NT2/D1 (cell line): ENCODE measurements at regions not wholly inside any gene's neighbourhood (a gene's known extent, or its start where the extent isn't known, plus 50 kb on each side); places are given as distances from the start of the nearest gene placed in this dataset.
"Not testable (repeated sequence)": the region's sequence is repeated elsewhere in the genome, so short reads cannot be mapped to it uniquely, and the experiment has no call there.

Experiments
- DNase-seq: peaks from one replicate; pipeline ENCODE4 v3.0.0-alpha.2; 2011; ENCODE audit warnings: low read depth, low spot score
- H3K27me3 ChIP-seq: 2 replicates; pipeline ENCODE4 v1.6.0; 2011; ENCODE audit warnings: mild to moderate bottlenecking; ENCODE audit not compliant: insufficient read length, insufficient read depth
- H3K36me3 ChIP-seq: 2 replicates; pipeline ENCODE4 v1.6.1; 2011; ENCODE audit warnings: mild to moderate bottlenecking, low read length, mixed read lengths; ENCODE audit not compliant: insufficient read depth, insufficient read length
- H3K4me1 ChIP-seq: 2 replicates; pipeline ENCODE4 v1.5.1; 2011; ENCODE audit not compliant: insufficient read depth, insufficient read length
- H3K4me3 ChIP-seq: 2 replicates; pipeline ENCODE4 v1.5.1; 2011; ENCODE audit warnings: low read depth; ENCODE audit not compliant: insufficient read length
- H3K9ac ChIP-seq: 2 replicates; pipeline ENCODE4 v1.6.0; 2011; ENCODE audit warnings: low read depth; ENCODE audit not compliant: insufficient read length
- H3K9me3 ChIP-seq: 2 replicates; pipeline ENCODE4 v1.5.1; 2011; ENCODE audit warnings: mild to moderate bottlenecking, low read length; ENCODE audit not compliant: insufficient read depth
- SUZ12 ChIP-seq: IDR thresholded peaks from 2 replicates; pipeline ENCODE4 v1.6.1; 2011; ENCODE audit not compliant: insufficient read length, insufficient read depth; ENCODE audit errors: extremely low read depth
- YY1 ChIP-seq: IDR thresholded peaks from 2 replicates; pipeline ENCODE4 v1.6.1; 2011; ENCODE audit not compliant: insufficient read length, insufficient read depth
- ZNF274 ChIP-seq: IDR thresholded peaks from 2 replicates; pipeline ENCODE4 v1.6.1; 2011; ENCODE audit warnings: mild to moderate bottlenecking, low read depth, low read length

DNA sequence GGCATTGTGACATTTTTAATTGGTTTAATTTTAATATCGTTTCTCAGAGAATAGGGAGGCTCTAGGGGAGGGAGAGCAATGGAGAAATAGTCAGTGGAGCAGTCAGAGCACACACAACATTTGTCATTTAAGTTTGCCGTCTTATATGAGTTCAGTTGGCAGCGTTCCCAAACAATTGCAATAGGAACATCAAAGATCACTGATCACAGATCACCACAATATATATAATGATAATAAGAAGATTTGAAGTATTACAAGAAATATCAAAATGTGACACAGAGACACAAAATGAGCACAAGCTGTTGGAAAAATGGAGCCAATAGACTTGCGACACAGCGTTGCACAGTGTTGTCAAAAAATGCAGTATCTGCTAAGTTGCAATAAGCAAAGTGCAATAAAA is 303.7 kb downstream of the CDH19 start:
- Histone ChIP-seq H3K4me3 (no peak overlapping the region), H3K9ac (no peak overlapping the region), H3K9me3 (no peaks in the 10 kb centered on the region), H3K27me3 (no peaks in the 10 kb centered on the region), H3K4me1 (no peaks in the 10 kb centered on the region), H3K36me3 (no peaks in the 10 kb centered on the region)
- no peak for DNase-seq
- TF ChIP-seq YY1 = no peak
- no peak for TF ChIP-seq ZNF274

DNA sequence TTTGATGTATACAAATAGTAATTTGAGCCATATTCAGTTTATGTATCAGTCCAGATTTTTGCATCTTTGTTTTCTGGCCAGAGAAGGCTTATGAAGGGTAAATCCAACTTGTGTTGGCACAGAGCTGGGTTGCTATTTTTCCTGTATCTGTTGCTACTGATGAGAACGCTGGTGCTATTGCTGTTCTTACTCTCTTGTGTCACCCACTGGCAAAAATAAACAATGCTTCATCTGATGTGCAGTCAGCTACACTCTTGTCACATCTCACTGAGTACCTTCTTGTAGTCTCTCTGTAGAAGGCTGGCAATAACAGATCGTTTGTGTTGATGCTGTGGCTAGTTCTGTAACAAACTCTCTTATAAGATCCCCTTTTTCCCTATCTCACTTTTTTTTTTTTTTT is 323.4 kb downstream of the CDH19 start:
- H3K4me1 ChIP-seq = no peaks in the 10 kb centered on the region
- no peaks in the 10 kb centered on the region for H3K27me3 ChIP-seq
- no peak for DNase-seq
- no peaks in the 10 kb centered on the region for H3K36me3 ChIP-seq
- no peak overlapping the region for H3K9ac ChIP-seq
- H3K4me3 ChIP-seq = no peak overlapping the region
- peaks cover 14% of the 10 kb centered on the region; the same call in 1 of the 2 replicates for H3K9me3 ChIP-seq
- TF ChIP-seq ZNF274 (no peak), SUZ12 (no peak), YY1 (no peak)

DNA sequence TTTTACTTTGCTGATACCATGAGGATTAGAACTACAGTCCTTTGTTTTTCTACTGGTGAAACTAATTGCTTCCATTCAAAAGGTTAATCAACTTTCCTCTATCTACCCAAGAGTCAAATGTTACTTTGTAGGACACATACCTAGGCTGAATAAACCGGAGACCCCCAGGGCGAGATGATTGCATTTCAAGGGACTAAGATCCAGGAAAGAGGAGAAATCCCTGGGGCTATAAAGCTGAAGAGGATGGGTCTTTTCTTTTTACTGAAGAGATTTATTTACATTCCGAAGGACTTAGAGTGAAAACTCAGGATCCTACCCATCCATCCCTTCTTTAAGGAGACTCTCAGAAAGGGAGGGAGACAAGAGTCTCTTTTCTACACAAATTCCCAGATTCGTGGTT is 331.9 kb downstream of the CDH19 start:
- Histone ChIP-seq H3K9ac (no peak overlapping the region), H3K9me3 (peaks cover 63% of the 10 kb centered on the region), H3K4me1 (no peaks in the 10 kb centered on the region), H3K4me3 (no peak overlapping the region), H3K27me3 (no peaks in the 10 kb centered on the region), H3K36me3 (no peaks in the 10 kb centered on the region)
- DNase-seq = peak; percentile 91
- TF ChIP-seq SUZ12 = no peak
- TF ChIP-seq YY1 = no peak
- TF ChIP-seq ZNF274 = no peak

DNA sequence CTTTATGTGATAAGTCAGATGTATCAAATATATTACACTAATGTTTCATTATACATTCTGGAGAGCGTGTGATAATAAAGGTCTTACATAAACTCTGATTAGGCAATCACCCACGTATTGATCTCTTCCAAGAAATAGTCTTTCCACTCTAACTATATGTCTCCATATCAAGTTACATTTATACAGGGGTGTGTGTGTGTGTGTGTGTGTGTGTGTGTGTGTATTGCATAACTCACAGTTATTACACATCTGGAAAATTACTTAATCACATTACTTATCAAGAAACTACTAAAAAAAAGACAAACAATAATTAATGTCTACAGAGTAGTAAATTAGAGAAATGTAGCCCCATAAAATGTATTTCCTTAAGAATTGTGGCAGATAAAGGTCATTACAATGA is 339.8 kb downstream of the CDH19 start:
- Histone ChIP-seq H3K9ac (no peak overlapping the region), H3K4me3 (no peak overlapping the region), H3K36me3 (no peaks in the 10 kb centered on the region), H3K27me3 (no peaks in the 10 kb centered on the region), H3K9me3 (peaks cover 17% of the 10 kb centered on the region), H3K4me1 (no peaks in the 10 kb centered on the region)
- TF ChIP-seq SUZ12 = no peak
- no peak for TF ChIP-seq ZNF274
- TF ChIP-seq YY1 = no peak
- DNase-seq = no peak

DNA sequence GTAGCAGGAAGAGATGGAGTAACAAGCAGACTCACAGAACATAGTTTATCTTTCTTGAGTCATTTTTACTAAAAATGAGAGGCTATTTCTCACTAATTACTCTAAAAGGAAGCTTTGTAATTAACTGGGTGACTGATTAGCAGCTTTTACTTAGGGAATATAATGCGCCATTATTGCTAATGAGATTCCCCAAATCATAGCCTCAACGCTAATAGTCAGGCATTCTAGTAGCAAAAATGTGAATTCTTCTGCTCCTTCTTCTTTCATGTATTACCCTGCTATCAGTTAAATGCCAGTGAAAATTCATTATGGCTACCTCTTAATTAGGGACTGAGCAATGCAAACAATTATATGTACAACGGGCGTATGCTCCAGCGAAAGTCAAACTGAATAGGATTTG is 349.8 kb downstream of the CDH19 start:
- Histone ChIP-seq H3K4me3 (no peak overlapping the region), H3K9ac (no peak overlapping the region), H3K27me3 (no peaks in the 10 kb centered on the region), H3K36me3 (no peaks in the 10 kb centered on the region), H3K4me1 (no peaks in the 10 kb centered on the region), H3K9me3 (no peaks in the 10 kb centered on the region)
- no peak for DNase-seq
- TF ChIP-seq YY1 = no peak
- no peak for TF ChIP-seq ZNF274
- no peak for TF ChIP-seq SUZ12

DNA sequence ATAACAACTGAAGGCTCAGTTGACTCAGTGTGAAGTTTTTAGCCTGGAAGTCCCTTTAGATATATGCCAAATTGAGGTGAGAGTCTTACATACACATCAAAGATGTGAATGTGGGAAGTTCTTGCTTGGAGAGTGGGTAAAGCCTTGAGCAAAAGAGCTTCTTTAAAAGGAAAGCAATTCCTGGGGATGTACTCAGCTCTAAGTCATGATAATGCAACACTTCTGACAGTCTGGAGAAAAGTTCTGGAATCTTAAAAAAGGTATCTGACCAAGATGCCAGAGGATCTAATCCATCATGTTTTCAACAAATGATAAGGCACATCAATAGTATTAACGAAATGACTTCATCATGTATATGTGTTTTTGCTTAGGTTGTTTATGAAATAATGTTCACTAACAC is 351.2 kb downstream of the CDH19 start:
- Histone ChIP-seq H3K9ac (no peak overlapping the region), H3K27me3 (no peaks in the 10 kb centered on the region), H3K36me3 (no peaks in the 10 kb centered on the region), H3K4me1 (no peaks in the 10 kb centered on the region), H3K4me3 (no peak overlapping the region), H3K9me3 (no peaks in the 10 kb centered on the region)
- no peak for DNase-seq
- TF ChIP-seq SUZ12 (no peak), YY1 (no peak), ZNF274 (no peak)

DNA sequence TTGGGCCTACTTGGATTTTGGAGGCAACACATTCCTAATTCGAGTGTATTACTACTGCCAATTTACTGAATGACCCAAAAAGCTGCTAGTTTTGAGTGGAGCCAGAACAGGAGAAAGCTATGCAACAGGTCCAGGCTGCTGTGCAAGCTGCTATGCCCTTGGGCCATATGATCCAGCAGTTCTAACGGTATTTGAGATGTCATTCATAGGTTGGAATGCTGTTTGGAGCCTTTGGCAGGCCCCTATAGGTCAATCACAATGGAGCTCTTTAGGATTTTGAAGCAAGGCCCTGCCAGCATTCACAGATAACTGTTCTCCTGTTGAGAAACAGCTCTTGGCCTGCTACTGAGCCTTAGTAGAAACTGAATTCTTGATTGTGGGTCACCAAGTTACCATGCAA is 368.7 kb downstream of the CDH19 start:
- TF ChIP-seq SUZ12 (no peak), ZNF274 (no peak), YY1 (no peak)
- DNase-seq = no peak
- H3K9ac ChIP-seq = no peak overlapping the region
- H3K4me3 ChIP-seq = no peak overlapping the region
- no peaks in the 10 kb centered on the region for H3K36me3 ChIP-seq
- H3K27me3 ChIP-seq = no peaks in the 10 kb centered on the region
- no peaks in the 10 kb centered on the region for H3K4me1 ChIP-seq
- no peaks in the 10 kb centered on the region for H3K9me3 ChIP-seq

DNA sequence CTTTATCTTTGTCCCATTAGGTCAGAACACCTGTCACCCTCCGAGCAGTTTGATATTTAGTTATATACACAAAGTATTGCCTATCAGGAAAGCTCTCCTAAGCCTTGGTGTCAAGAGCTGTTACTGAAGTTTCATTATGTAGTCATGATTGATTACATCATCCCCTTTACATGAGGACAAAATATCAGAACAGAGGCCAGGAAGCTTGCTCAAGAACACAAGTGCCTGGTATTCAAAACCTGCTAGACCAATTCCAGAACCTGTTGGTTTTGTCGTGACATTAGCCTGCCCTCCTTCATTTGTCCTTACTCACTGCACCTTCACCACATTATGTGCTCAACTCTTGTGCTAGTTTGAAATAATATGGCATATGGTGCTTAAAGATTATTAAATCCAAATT is 377.1 kb downstream of the CDH19 start:
- no peaks in the 10 kb centered on the region for H3K27me3 ChIP-seq
- H3K36me3 ChIP-seq = no peaks in the 10 kb centered on the region
- H3K4me1 ChIP-seq = no peaks in the 10 kb centered on the region
- H3K9ac ChIP-seq = no peak overlapping the region
- TF ChIP-seq SUZ12 (no peak), YY1 (no peak), ZNF274 (no peak)
- H3K4me3 ChIP-seq = no peak overlapping the region
- H3K9me3 ChIP-seq = no peaks in the 10 kb centered on the region
- no peak for DNase-seq

DNA sequence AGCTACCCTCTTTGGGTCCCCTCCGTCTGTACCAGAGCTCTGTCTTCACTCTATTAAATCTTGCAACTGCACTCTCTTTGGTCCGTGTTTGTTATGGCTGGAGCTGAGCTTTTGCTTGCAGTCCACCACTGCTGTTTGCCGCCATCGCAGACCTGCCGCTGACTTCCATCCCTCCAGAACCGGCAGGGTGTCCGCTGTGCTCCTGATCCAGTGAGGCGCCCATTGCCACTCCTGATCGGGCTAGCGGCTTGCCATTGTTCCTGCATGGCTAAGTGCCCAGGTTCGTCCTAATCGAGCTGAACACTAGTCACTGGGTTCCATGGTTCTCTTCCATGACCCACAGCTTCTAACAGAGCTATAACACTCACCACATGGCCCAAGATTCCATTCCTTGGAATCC is 380.6 kb downstream of the CDH19 start:
- not testable (repeated sequence) for H3K9me3 ChIP-seq, H3K36me3 ChIP-seq, DNase-seq, H3K4me3 ChIP-seq, H3K9ac ChIP-seq, H3K4me1 ChIP-seq, H3K27me3 ChIP-seq
